Motor neuron (in vitro differentiated cells): ENCODE measurements at regions not wholly inside any gene's neighbourhood (a gene's known extent, or its start where the extent isn't known, plus 50 kb on each side); places are given as distances from the start of the nearest gene placed in this dataset.

ENCODE experiments used
- ATAC-seq, 8 experiments: fragments of 200-7000 bp; cut with Tn5 transposase; replicated peaks in 6 of 8; 2 replicates each; pipeline ENCODE4 v1.8.0; 2021; ENCODE audit warnings: mild to moderate bottlenecking in 8 of 8, moderate library complexity in 8 of 8
- H3K27ac ChIP-seq, 2 donors: fragments of 250-450 bp; sonication (Bioruptor Pico); 2 replicates each; pipeline ENCODE4 v1.9.0; 2021; ENCODE audit warnings: antibody characterized with exemption in 2 of 2, mild to moderate bottlenecking in 2 of 2, moderate library complexity in 1 of 2
- H3K4me1 ChIP-seq, 2 donors: fragments of 250-450 bp; sonication (Bioruptor Pico); replicated peaks in 1 of 2; 2 replicates each; pipeline ENCODE4 v1.6.1; 2021; ENCODE audit warnings: antibody characterized with exemption in 2 of 2, mild to moderate bottlenecking in 2 of 2, moderate library complexity in 1 of 2
- H3K4me3 ChIP-seq, 5 donors: fragments of 250-450 bp; sonication (Bioruptor Pico); 2 replicates each; pipeline ENCODE4 v1.9.0; 2021; ENCODE audit warnings: antibody characterized with exemption in 5 of 5, mild to moderate bottlenecking in 5 of 5, moderate library complexity in 4 of 5
- WGBS, 10 experiments: fragments of 450-650 bp; shearing (Covaris generic); methylation state at CpG; one replicate each; pipeline ENCODE4 v1.0.0; 2022; 5-methylcytosine and 5-hydroxymethylcytosine counted together
- in situ Hi-C, 9 experiments: fragments of 400-800 bp; cut with MboI; loops; one replicate each; pipeline ENCODE4 v1.15.0; 2021; ENCODE audit warnings: low sequenced_read_pairs in 9 of 9, low pct_unique_long_range_greater_than_20kb in 2 of 9; ENCODE audit not compliant: unreplicated experiment in 9 of 9

DNA sequence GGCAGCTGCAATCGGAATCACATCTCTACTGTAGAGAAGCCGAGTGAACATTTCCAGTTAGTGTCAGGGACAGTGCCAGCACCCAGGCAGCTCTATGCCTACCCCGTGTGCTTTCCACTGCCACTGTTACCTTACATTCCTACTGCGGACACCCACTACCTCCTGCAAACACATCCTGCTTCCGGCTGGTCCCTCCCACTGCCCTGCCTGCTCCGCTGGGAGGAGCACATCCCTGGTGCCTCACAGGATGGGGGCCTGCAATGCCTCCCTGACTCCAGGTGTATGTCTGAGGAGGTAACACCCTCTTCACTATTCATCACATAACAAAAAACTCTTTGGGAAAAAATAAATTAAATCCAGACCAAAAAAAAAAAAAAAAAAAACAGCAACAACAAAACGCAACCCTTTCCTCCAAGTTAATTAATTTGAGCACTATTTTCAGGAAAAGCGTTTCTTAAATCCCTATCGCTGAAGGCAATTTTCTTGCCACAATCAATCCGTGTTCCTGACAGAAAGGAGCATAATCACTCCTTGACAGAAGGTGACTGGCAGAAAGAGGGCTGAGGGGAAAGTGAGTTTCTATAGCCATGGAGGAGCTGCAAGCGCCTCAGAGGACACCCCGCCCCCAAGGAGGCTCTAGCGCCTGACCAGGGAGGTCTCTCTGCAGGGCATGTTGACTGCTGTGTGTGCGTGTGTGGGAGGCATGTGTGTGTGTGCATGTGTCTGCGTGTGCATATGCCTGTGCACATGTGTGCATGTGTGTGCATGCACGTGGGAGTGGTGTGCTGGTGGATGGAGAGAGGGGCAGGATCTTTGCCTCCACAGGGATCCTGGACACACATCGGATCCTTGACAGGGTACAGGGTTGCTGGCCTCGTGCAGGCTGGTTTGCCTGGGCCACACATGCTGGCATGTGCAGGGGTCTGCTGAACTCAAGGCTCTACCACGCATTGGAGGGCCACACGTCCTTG lies 134.8 kb upstream of the NTM start:
- Histone ChIP-seq H3K4me3 (no peak overlapping the region), H3K4me1 (peaks cover 4 to 10% of the 10 kb centered on the region in 2 donors), H3K27ac (no peak overlapping the region)
- 0 to 100% (median 72%) methylated on average over 1 to 8 of the region's 20 CpGs; no CpG with 5 or more reads in 1 of the 10 experiments for WGBS, 10 experiments
- peak in 5 of 8 experiments; percentile 12 to 75 (median 41) for ATAC-seq
- in situ Hi-C loops, result no loop called here

DNA sequence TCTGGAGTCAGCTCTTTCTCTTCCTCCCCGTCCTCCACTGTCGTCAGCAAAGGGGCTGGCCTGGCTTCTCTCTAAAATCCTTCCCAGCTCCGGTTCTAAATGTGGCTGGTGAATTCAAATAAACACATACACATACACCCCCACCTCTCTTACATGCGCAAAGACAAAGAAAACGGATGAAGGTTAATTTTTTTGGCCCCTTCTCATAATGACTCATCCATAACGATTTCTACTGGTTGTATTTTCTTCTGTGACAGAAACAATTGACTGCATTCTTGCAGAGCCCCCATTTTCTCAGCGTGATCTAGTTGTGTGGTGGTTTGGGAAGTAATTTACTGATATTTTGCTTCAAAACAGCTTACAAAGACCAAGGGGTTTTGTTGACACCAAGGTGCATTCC lies 130.0 kb upstream of the NTM start:
- peak in 1 of 8 experiments; percentile 9 for ATAC-seq
- Histone ChIP-seq H3K4me3 (no peak overlapping the region), H3K27ac (no peak overlapping the region), H3K4me1 (peaks cover 4% of the 10 kb centered on the region in 2 donors)
- whole genome bisulfite sequencing, 10 experiments, result 15 to 93% (median 70%) methylated on average over 2 to 7 of the region's 7 CpGs
- in situ Hi-C loops, result no loop called here

DNA sequence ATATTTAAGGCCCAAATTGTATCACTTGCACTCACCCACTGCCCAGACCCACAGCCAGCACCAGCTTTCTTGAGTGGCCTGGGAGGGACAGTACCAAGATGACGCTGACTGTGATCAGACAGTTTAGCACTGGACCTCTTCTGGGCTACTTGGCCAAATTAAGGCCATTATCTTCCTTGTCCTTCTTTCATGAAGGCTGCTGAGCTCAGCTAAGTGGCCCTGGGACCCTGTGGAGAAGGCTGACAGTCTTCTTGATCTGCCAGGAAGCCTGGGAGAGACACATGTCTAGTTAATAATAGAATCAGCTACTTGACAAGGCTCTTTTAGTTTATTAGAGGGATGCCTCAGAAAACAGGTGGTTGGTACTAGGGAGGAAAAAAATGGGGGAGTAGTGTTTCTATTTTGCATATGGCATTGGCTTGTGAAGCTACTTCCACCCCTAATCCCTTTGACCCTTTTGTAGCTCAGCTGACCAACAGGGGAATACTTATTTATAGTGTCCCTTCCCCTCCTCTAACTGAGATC lies 127.9 kb upstream of the NTM start:
- H3K4me1 ChIP-seq, result no peaks in the 10 kb centered on the region
- WGBS, 10 experiments, result 0 to 100% (median 60%) methylated on average over 1 of the region's 1 CpG; no CpG with 5 or more reads in 5 of the 10 experiments
- no peak for ATAC-seq
- H3K4me3 ChIP-seq, result no peak overlapping the region
- no peak overlapping the region for H3K27ac ChIP-seq
- in situ Hi-C loops, result no loop called here

DNA sequence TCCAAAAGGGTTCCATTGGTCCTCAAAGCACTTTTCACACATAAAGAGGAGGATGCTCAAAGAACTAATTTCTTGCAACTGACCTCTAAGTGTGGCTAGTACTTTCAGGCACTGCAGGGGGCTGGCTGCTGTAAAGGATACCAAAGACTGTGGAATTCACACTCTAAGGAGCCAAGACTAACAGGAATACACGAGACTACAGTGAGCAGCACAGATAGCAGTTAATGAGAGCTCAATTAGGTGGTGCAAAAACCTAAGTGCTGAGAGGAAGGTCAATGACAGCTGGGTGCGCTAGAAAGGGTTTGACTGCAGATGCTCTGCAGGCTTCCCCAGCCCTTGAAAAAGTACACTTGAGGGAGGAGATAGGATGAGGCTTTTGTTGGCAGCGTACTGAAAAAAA lies 124.3 kb upstream of the NTM start:
- Histone ChIP-seq H3K27ac (no peak overlapping the region), H3K4me1 (no peaks in the 10 kb centered on the region), H3K4me3 (no peak overlapping the region)
- no peak for ATAC-seq
- WGBS, 10 experiments, result 0 to 79% (median 17%) methylated on average over 1 to 3 of the region's 3 CpGs; no CpG with 5 or more reads in 5 of the 10 experiments
- in situ Hi-C loops, result no loop called here

DNA sequence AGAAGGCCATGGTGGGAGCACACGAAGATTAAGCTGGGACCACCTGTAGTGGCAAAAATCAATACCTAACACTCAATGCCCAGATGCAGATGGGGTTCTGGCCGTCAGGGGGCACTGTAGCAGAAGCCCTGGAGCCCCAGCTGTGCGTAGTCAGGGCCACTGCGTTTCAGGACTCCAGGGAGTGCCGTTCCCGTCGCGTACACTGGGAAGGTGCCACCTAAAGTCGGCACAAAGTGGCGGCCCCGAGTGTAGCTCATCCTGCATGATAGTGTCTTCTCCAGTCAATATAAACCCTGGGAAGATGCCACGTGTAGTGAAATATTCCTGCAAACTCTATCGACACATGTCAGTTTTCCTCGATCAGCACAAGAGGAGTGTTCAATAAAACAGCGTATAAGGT lies 123.8 kb upstream of the NTM start:
- Histone ChIP-seq H3K4me1 (no peaks in the 10 kb centered on the region), H3K4me3 (no peak overlapping the region), H3K27ac (no peak overlapping the region)
- in situ Hi-C loops, result no loop called here
- ATAC-seq, result peak; percentile 61 to 85 (median 72)
- WGBS, 10 experiments, result 9 to 100% (median 47%) methylated on average over 1 to 11 of the region's 15 CpGs; no CpG with 5 or more reads in 4 of the 10 experiments

DNA sequence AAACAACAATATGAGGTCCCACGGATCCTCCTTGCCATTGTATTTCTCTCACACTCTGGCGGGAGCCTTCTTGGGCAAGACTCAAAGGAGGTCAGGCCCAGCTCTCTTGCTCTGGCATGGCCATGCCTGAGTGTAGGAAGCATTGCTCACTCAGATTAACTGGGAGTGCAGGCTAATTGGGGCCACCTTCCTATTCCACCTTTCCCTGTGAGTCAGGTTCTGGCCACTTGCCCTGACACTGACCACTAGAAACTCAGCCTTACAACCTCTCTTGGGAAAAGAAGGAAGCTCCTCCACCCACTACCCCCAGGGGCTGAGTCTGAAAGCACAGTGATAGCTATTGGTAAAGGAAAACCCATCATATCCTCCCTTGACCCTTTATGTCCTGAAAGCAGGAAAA lies 121.8 kb upstream of the NTM start:
- H3K4me3 ChIP-seq, result no peak overlapping the region
- peaks cover 10% of the 10 kb centered on the region in 2 donors for H3K4me1 ChIP-seq
- peak in 1 of 8 experiments; percentile 17 for ATAC-seq
- in situ Hi-C loops, result no loop called here
- WGBS, 10 experiments, result 40 to 100% (median 100%) methylated on average over 1 of the region's 2 CpGs; no CpG with 5 or more reads in 4 of the 10 experiments
- no peak overlapping the region for H3K27ac ChIP-seq

DNA sequence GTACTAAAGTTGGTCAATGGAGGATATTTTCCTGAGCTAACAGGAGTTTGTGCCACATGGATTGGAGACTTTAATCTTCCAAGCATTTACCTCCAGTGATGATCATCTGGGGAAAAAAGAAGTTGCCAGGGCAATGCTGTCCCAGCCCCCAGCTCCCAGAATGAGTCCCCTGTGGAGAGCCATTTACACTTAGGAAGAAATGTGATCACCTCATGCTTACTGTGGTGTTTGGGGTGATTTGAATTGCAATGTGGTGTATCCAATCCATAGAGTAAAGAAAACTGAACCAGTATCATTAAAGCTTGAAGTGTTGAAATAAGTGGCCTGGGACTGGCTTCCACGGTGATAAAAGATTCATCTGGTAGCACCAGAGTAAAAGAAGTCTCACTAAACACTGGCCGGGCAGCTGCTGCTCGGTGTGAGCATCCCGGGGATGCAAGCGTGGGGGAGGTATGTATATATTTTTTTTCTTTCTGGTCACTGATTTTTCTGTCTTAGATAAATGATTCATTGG lies 117.2 kb upstream of the NTM start:
- in situ Hi-C loops, result no loop called here
- 0 to 17% (median 8%) methylated on average over 2 to 5 of the region's 5 CpGs; no CpG with 5 or more reads in 3 of the 10 experiments for WGBS, 10 experiments
- peaks cover 17 to 19% of the 10 kb centered on the region in 2 donors for H3K4me1 ChIP-seq
- H3K27ac ChIP-seq, result no peak overlapping the region
- peak in 7 of 8 experiments; percentile 33 to 52 (median 43) for ATAC-seq
- H3K4me3 ChIP-seq, result no peak overlapping the region

DNA sequence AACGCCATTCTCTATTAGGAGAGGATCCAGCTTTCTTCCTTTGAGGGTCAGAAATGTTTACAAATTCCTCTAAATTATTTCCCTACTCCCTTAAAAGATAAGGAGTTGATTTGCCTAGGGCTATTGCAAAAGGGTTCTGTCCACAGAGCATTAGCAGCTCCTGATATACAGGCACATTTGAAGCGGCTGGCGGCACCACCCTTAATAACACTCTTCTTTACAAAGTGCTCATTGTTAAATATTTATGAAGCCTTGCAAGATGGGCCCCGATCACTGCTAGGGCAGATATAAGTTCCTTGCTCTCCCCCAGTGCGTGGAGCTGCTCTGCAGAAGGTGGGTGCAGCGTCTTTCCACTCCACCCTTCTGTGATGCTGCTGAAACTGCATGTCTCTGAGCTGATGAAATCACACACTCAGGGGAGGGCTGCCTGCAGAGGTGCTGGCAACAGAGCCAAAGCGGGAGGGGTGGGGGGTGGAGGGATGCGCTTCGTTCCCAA lies 116.7 kb upstream of the NTM start:
- in situ Hi-C loops, result no loop called here
- peak; percentile 43 to 100 (median 99) for ATAC-seq
- Histone ChIP-seq H3K4me3 (no peak overlapping the region), H3K27ac (no peak overlapping the region), H3K4me1 (peaks cover 17 to 19% of the 10 kb centered on the region in 2 donors)
- 0 to 22% (median 10%) methylated on average over 2 to 6 of the region's 9 CpGs; no CpG with 5 or more reads in 2 of the 10 experiments for WGBS, 10 experiments

DNA sequence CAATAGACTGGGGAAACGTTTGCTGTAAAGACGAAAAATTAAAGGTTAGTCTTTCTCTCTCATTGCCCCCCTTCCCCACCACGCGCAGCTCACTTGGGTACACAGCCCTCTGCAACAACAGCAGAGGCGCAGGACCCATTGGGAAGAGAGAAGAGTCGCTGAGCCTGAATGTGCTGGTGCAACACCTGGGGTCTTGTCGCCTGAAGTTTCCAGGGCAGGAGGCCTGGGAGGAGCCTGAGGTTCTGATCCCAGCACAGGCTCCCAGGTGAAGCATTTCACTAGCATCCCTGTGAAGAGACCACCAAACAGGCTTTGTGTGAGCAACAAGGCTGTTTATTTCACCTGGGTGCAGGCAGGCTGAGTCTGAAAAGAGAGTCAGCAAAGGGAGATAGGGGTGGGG lies 116.2 kb upstream of the NTM start:
- H3K4me1 ChIP-seq, result peaks cover 17 to 19% of the 10 kb centered on the region in 2 donors
- in situ Hi-C loops, result no loop called here
- no peak overlapping the region for H3K4me3 ChIP-seq
- ATAC-seq, result peak in 5 of 8 experiments; percentile 23 to 35 (median 30)
- WGBS, 10 experiments, result 0 to 92% (median 40%) methylated on average over 1 to 5 of the region's 7 CpGs; no CpG with 5 or more reads in 3 of the 10 experiments
- H3K27ac ChIP-seq, result no peak overlapping the region

DNA sequence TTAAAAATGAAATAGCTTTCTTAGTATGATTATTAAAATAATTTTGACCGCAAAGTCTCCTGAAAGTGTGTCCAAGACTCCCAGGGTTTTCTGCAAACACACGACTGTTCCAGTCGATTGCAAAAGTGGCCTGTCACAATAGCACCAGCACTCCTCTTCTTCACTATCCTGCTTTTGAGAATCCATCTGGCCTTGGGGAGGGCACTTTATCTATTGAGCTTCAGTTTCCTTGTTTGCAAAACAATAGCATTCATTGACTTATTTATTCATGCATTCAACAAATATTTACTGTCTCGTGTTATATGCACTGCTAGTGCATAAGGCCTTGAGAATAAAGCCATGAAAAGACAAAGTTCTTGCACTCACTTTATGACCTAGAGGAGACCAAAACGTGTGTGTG lies 96.2 kb upstream of the NTM start:
- WGBS, 10 experiments, result 0 to 70% (median 36%) methylated on average over 1 to 4 of the region's 5 CpGs; no CpG with 5 or more reads in 2 of the 10 experiments
- Histone ChIP-seq H3K27ac (no peak overlapping the region), H3K4me3 (no peak overlapping the region), H3K4me1 (peaks cover 12 to 16% of the 10 kb centered on the region in 2 donors)
- in situ Hi-C loops, result no loop called here
- no peak for ATAC-seq

DNA sequence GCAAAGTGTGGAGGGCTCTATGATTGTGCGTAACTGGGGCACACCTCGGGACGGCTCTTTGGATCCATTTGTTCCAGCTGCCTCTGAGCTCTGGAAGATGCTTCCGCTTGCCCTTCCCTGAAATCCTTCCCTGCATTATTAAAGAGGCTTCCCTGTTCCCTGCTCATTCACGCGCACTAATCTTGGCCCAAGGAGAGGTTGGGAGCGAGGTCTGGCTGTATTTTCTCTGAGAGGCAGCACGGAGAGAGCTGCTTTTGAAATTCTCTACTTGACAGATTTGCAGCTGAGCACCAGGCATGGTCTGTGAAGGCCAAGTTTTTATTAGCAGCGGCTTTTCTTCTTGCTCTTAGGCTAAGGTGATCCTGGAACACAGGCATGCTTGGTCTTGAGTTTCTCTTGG lies 94.8 kb upstream of the NTM start:
- no peak overlapping the region for H3K4me3 ChIP-seq
- in situ Hi-C loops, result no loop called here
- peak in 4 of 8 experiments; percentile 55 to 88 (median 80) for ATAC-seq
- WGBS, 10 experiments, result 5 to 100% (median 38%) methylated on average over 1 to 7 of the region's 9 CpGs; no CpG with 5 or more reads in 3 of the 10 experiments
- H3K4me1 ChIP-seq, result peaks cover 12 to 16% of the 10 kb centered on the region in 2 donors
- peak overlapping the region in 1 of 2 donors; percentile 3 for H3K27ac ChIP-seq

DNA sequence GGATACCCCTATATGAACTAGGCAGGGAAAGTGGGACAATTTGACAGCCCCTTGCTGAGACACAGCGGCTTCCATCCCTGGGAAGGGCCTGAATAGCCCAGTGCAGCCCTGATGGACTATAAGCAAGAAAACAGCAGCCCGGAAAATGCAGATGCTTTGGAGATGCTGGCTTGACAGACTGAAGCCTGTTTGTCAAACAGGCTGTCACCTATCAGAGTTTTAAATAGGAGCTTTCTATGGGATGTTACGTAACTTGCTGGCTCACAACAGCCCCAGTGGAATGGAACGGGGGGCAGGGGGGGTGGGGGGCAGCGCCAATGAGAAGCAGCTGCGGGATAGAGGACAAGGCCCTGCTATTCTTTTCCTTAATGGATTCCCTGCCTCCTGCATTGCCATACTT lies 91.9 kb upstream of the NTM start:
- Histone ChIP-seq H3K4me3 (no peak overlapping the region), H3K27ac (no peak overlapping the region), H3K4me1 (peaks cover 12 to 16% of the 10 kb centered on the region in 2 donors)
- no peak for ATAC-seq
- in situ Hi-C loops, result no loop called here
- WGBS, 10 experiments, result 17 to 81% (median 78%) methylated on average over 1 to 5 of the region's 6 CpGs; no CpG with 5 or more reads in 5 of the 10 experiments
